ENCODE measurements at regions not wholly inside any gene's neighbourhood (a gene's known extent, or its start where the extent isn't known, plus 50 kb on each side); places are given as distances from the start of the nearest gene placed in this dataset.

- DNase-seq (ENCODE audit: low read depth in 1 of 2, low spot score in 1 of 2): no peak
- H3K27ac ChIP-seq: peak overlapping the region; percentile 50 to 54; a peak in 4 of 6 replicates
- CTCF ChIA-PET: interaction anchor here (3.1 kb wide), 1 partner anchor 87 kb away, joined by 11 read pairs; no protein-coding TSS in a partner anchor
- POLR2A ChIA-PET: interaction anchor here (0.9 kb wide), 1 partner anchor 11 kb away, joined by 3 read pairs; no protein-coding TSS in a partner anchor
- no peak overlapping the region for H3K4me3 ChIP-seq
- no peak for TF ChIP-seq SMC3 (IDR thresholded peaks at IDR 0.05)
- TF ChIP-seq KDM1A (IDR thresholded peaks at IDR 0.05; ENCODE audit: low read depth): no peak
- H3K9me3 ChIP-seq: peaks cover 17% of the 10 kb centered on the region; the same call in 2 of the 3 replicates
- FAIRE-seq: no peak
- 90% methylated on average over 3 of the region's 3 CpGs for WGBS (ENCODE audit: missing lambda C conversion rate)
- peaks cover under 1% of the 10 kb centered on the region; the same call in 1 of the 3 replicates for H3K4me1 ChIP-seq
- no peak for ATAC-seq
- no peak overlapping the region for H3K4me2 ChIP-seq
Observed at GRCh38 chr14:32021341-32021740, 55.8 kb upstream of the ARHGAP5 start.

- H3K9me3 ChIP-seq: peaks cover 17% of the 10 kb centered on the region; the same call in 2 of the 3 replicates
- peaks cover 12% of the 10 kb centered on the region for H3K4me1 ChIP-seq
- H3K27ac ChIP-seq: no peak overlapping the region; a peak in 1 of 6 replicates
- CTCF ChIA-PET: no interaction called here
- TF ChIP-seq MYC (IDR thresholded peaks at IDR 0.05; ENCODE audit: borderline replicate concordance, low read length) (no peak), RAD21 (conservative IDR thresholded peaks at IDR 0.05 in 1 of 2, IDR thresholded peaks at IDR 0.05 in 1 of 2) (no peak), SMC3 (IDR thresholded peaks at IDR 0.05) (no peak), HES2 (IDR thresholded peaks at IDR 0.05) (no peak), HMGXB4 (CRISPR knock-in tag; IDR thresholded peaks at IDR 0.05; ENCODE audit: borderline replicate concordance) (no peak), JUNB (IDR thresholded peaks at IDR 0.05) (no peak), GATA3 (IDR thresholded peaks at IDR 0.05; ENCODE audit: borderline replicate concordance) (no peak), MAX (IDR thresholded peaks at IDR 0.05) (no peak), CBX2 (IDR thresholded peaks at IDR 0.05; ENCODE audit: borderline replicate concordance, low read depth) (no peak), CBX8 (IDR thresholded peaks at IDR 0.05) (no peak), HDAC2 (IDR thresholded peaks at IDR 0.05) (no peak)
- no peak overlapping the region for H3K4me3 ChIP-seq
- no peak for ATAC-seq
- FAIRE-seq: no peak
- H3K4me2 ChIP-seq: no peak overlapping the region
- no peak for DNase-seq (ENCODE audit: low read depth in 1 of 2, low spot score in 1 of 2)
- WGBS (ENCODE audit: missing lambda C conversion rate): 80% methylated on average over 4 of the region's 4 CpGs
- POLR2A ChIA-PET: no interaction called here
Observed at GRCh38 chr14:32022525-32022924, 54.6 kb upstream of the ARHGAP5 start.

- H3K27ac ChIP-seq: no peak overlapping the region; a peak in 1 of 6 replicates
- ChIA-PET POLR2A (no interaction called here), CTCF (no interaction called here)
- TF ChIP-seq MYC (IDR thresholded peaks at IDR 0.05; ENCODE audit: borderline replicate concordance, low read length) (no peak), EHF (CRISPR knock-in tag; IDR thresholded peaks at IDR 0.05) (no peak), POLR2AphosphoS2 (conservative IDR thresholded peaks at IDR 0.05; ENCODE audit: low read length) (no peak), MAX (IDR thresholded peaks at IDR 0.05) (no peak), CBX8 (IDR thresholded peaks at IDR 0.05) (no peak), CHD4 (IDR thresholded peaks at IDR 0.05; ENCODE audit: borderline replicate concordance) (no peak), RNF2 (IDR thresholded peaks at IDR 0.05; ENCODE audit: borderline replicate concordance, low read depth) (no peak), ZSCAN20 (CRISPR knock-in tag; IDR thresholded peaks at IDR 0.05) (no peak), RFX5 (IDR thresholded peaks at IDR 0.05) (no peak)
- no peak overlapping the region for H3K4me2 ChIP-seq
- H3K9me3 ChIP-seq: peaks cover 17% of the 10 kb centered on the region; the same call in 2 of the 3 replicates
- ATAC-seq: no peak
- 85% methylated on average over 3 of the region's 3 CpGs for WGBS (ENCODE audit: missing lambda C conversion rate)
- peaks cover 16% of the 10 kb centered on the region for H3K4me1 ChIP-seq
- H3K4me3 ChIP-seq: no peak overlapping the region
- no peak for FAIRE-seq
- DNase-seq (ENCODE audit: low read depth in 1 of 2, low spot score in 1 of 2): no peak
Observed at GRCh38 chr14:32022938-32023466, 54.1 kb upstream of the ARHGAP5 start.

GRCh38 chr14:32023540-32023939 lies 53.6 kb upstream of the ARHGAP5 start:
- Histone ChIP-seq H3K4me1 (peaks cover 16% of the 10 kb centered on the region), H3K4me2 (no peak overlapping the region), H3K4me3 (no peak overlapping the region), H3K9me3 (peaks cover 17% of the 10 kb centered on the region; the same call in 2 of the 3 replicates), H3K27ac (no peak overlapping the region)
- ATAC-seq: no peak
- WGBS (ENCODE audit: missing lambda C conversion rate): 92% methylated on average over 3 of the region's 3 CpGs
- peak in 1 of 2 experiments; percentile 68; a peak in 3 of 4 replicates for TF ChIP-seq CEBPB (IDR thresholded peaks at IDR 0.05)
- no peak for TF ChIP-seq NR3C1 (IDR thresholded peaks at IDR 0.05)
- TF ChIP-seq PHF8 (IDR thresholded peaks at IDR 0.05; ENCODE audit: borderline replicate concordance, low read depth): no peak
- CTCF ChIA-PET: no interaction called here
- no peak for DNase-seq (ENCODE audit: low read depth in 1 of 2, low spot score in 1 of 2)
- FAIRE-seq: no peak
- POLR2A ChIA-PET: no interaction called here
